ENCODE measurements at regions not wholly inside any gene's neighbourhood (a gene's known extent, or its start where the extent isn't known, plus 50 kb on each side); places are given as distances from the start of the nearest gene placed in this dataset.
A peak's percentile ranks its signal among the peaks of the same experiment; 100 is the strongest.

- Histone ChIP-seq H3K36me3 (ENCODE audit: insufficient read depth, low read length) (no peaks in the 10 kb centered on the region), H2AFZ (ENCODE audit: low read length, unreplicated experiment) (no peak overlapping the region), H3K4me3 (ENCODE audit: low read depth, low read length) (no peak overlapping the region), H3K4me1 (ENCODE audit: control insufficient read depth, insufficient read depth, low read length, unreplicated experiment) (peaks cover 4% of the 10 kb centered on the region), H3K27ac (ENCODE audit: low read depth, low read length) (no peak overlapping the region), H3K79me2 (ENCODE audit: control insufficient read depth, insufficient read depth, low read length, unreplicated experiment) (no peaks in the 10 kb centered on the region), H3K27me3 (ENCODE audit: insufficient read depth, low read length) (no peaks in the 10 kb centered on the region)
These were observed 91.1 kb upstream of the CACNA2D1 start for GRCh38 chr7:82534684-82535083.

DNA sequence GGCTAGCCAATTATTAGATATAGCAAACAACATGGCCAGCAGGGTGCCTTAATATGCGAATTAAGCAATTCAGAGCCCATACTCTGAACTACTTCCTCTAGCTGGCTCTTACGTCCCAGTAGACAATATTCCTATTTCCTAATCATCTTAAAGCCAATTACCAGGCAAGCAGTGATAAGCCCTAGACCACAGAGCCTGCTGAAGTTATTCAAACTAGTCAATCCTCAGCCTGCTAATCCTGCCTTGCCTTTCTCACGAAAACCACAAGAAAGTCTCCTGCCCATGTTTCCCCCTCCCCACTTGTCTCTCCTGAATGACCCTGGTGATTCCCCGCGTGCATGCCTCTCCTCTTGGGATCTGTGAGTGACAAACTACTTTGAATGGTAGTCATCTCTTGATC is 86.8 kb upstream of the CACNA2D1 start:
- Histone ChIP-seq H3K36me3 (ENCODE audit: insufficient read depth, low read length) (no peaks in the 10 kb centered on the region), H3K4me3 (ENCODE audit: low read depth, low read length) (no peak overlapping the region), H2AFZ (ENCODE audit: low read length, unreplicated experiment) (no peak overlapping the region), H3K4me1 (ENCODE audit: control insufficient read depth, insufficient read depth, low read length, unreplicated experiment) (peaks cover 24% of the 10 kb centered on the region), H3K27me3 (ENCODE audit: insufficient read depth, low read length) (no peaks in the 10 kb centered on the region), H3K79me2 (ENCODE audit: control insufficient read depth, insufficient read depth, low read length, unreplicated experiment) (no peaks in the 10 kb centered on the region), H3K27ac (ENCODE audit: low read depth, low read length) (no peak overlapping the region)

- Histone ChIP-seq H3K36me3 (ENCODE audit: insufficient read depth, low read length) (no peaks in the 10 kb centered on the region), H2AFZ (ENCODE audit: low read length, unreplicated experiment) (peak overlapping the region; percentile 41), H3K27ac (ENCODE audit: low read depth, low read length) (peak overlapping the region; percentile 62), H3K79me2 (ENCODE audit: control insufficient read depth, insufficient read depth, low read length, unreplicated experiment) (no peaks in the 10 kb centered on the region), H3K4me3 (ENCODE audit: low read depth, low read length) (peak overlapping the region; percentile 24; the same call in 1 of the 2 replicates), H3K27me3 (ENCODE audit: insufficient read depth, low read length) (no peaks in the 10 kb centered on the region), H3K4me1 (ENCODE audit: control insufficient read depth, insufficient read depth, low read length, unreplicated experiment) (peaks cover 20% of the 10 kb centered on the region)
These were observed 85.2 kb upstream of the CACNA2D1 start for GRCh38 chr7:82528577-82529310.

DNA sequence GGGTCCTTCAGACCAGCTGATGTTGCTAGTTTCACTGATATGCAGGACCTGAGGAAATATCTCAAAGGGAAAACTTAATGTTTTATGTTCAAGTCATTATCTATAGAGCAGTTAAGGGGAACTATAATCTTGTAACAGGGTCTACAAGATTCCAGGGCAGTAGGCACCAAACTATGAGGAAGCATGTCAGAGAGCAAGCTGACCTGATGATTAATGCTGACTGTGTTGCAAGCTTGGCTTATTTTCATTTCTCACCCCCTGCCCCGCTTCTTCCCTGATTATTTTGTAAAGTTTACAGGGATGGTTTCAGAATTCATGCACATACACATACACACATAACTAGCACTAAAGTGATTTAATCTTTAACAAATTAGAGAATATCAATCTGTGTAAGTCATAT is 84.3 kb upstream of the CACNA2D1 start:
- Histone ChIP-seq H3K27ac (ENCODE audit: low read depth, low read length) (peak overlapping the region; percentile 62), H3K27me3 (ENCODE audit: insufficient read depth, low read length) (no peaks in the 10 kb centered on the region), H3K4me1 (ENCODE audit: control insufficient read depth, insufficient read depth, low read length, unreplicated experiment) (peaks cover 20% of the 10 kb centered on the region), H3K79me2 (ENCODE audit: control insufficient read depth, insufficient read depth, low read length, unreplicated experiment) (no peaks in the 10 kb centered on the region), H3K4me3 (ENCODE audit: low read depth, low read length) (peak overlapping the region; percentile 24; the same call in 1 of the 2 replicates), H3K36me3 (ENCODE audit: insufficient read depth, low read length) (no peaks in the 10 kb centered on the region), H2AFZ (ENCODE audit: low read length, unreplicated experiment) (peak overlapping the region; percentile 41)

GRCh38 chr7:82521906-82522445 is 78.4 kb upstream of the CACNA2D1 start:
- Histone ChIP-seq H3K27me3 (ENCODE audit: insufficient read depth, low read length) (no peaks in the 10 kb centered on the region), H3K36me3 (ENCODE audit: insufficient read depth, low read length) (no peaks in the 10 kb centered on the region), H2AFZ (ENCODE audit: low read length, unreplicated experiment) (peak overlapping the region; percentile 1), H3K79me2 (ENCODE audit: control insufficient read depth, insufficient read depth, low read length, unreplicated experiment) (no peaks in the 10 kb centered on the region), H3K4me1 (ENCODE audit: control insufficient read depth, insufficient read depth, low read length, unreplicated experiment) (peaks cover 7% of the 10 kb centered on the region), H3K27ac (ENCODE audit: low read depth, low read length) (no peak overlapping the region; the same call in 1 of the 2 replicates), H3K4me3 (ENCODE audit: low read depth, low read length) (no peak overlapping the region)

- Histone ChIP-seq H2AFZ (ENCODE audit: low read length, unreplicated experiment) (no peak overlapping the region), H3K4me1 (ENCODE audit: control insufficient read depth, insufficient read depth, low read length, unreplicated experiment) (peaks cover 4% of the 10 kb centered on the region), H3K27ac (ENCODE audit: low read depth, low read length) (no peak overlapping the region), H3K36me3 (ENCODE audit: insufficient read depth, low read length) (no peaks in the 10 kb centered on the region), H3K4me3 (ENCODE audit: low read depth, low read length) (no peak overlapping the region), H3K27me3 (ENCODE audit: insufficient read depth, low read length) (no peaks in the 10 kb centered on the region), H3K79me2 (ENCODE audit: control insufficient read depth, insufficient read depth, low read length, unreplicated experiment) (no peaks in the 10 kb centered on the region)
These were observed 73.5 kb upstream of the CACNA2D1 start for GRCh38 chr7:82517050-82517449.

DNA sequence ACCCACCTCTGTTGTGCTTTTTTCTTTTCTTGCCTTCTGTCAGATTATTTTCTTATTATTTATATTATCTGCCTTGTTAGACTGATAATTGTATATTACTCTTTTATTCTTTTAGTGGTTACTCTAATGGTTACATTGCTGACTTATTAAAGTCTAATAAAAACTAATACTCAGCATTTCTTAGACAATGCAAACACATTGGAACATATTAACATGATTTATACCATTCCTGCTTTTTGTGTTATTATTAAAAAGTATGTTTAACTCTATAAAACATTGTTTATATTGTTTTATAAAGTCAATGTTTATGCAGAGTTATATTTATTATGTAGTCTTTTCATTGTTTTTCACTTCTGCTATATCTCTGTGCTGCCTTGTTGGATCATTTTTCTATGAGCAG is 68.0 kb upstream of the CACNA2D1 start:
- H2AFZ ChIP-seq (ENCODE audit: low read length, unreplicated experiment), result no peak overlapping the region
- no peaks in the 10 kb centered on the region for H3K36me3 ChIP-seq (ENCODE audit: insufficient read depth, low read length)
- H3K27ac ChIP-seq (ENCODE audit: low read depth, low read length), result no peak overlapping the region
- H3K79me2 ChIP-seq (ENCODE audit: control insufficient read depth, insufficient read depth, low read length, unreplicated experiment), result no peaks in the 10 kb centered on the region
- no peaks in the 10 kb centered on the region for H3K27me3 ChIP-seq (ENCODE audit: insufficient read depth, low read length)
- H3K4me1 ChIP-seq (ENCODE audit: control insufficient read depth, insufficient read depth, low read length, unreplicated experiment), result no peaks in the 10 kb centered on the region
- no peak overlapping the region for H3K4me3 ChIP-seq (ENCODE audit: low read depth, low read length)

- H3K4me1 ChIP-seq (ENCODE audit: control insufficient read depth, insufficient read depth, low read length, unreplicated experiment), result no peaks in the 10 kb centered on the region
- H3K4me3 ChIP-seq (ENCODE audit: low read depth, low read length), result no peak overlapping the region
- H3K79me2 ChIP-seq (ENCODE audit: control insufficient read depth, insufficient read depth, low read length, unreplicated experiment), result no peaks in the 10 kb centered on the region
- no peaks in the 10 kb centered on the region for H3K36me3 ChIP-seq (ENCODE audit: insufficient read depth, low read length)
- H2AFZ ChIP-seq (ENCODE audit: low read length, unreplicated experiment), result no peak overlapping the region
- H3K27ac ChIP-seq (ENCODE audit: low read depth, low read length), result no peak overlapping the region
- no peaks in the 10 kb centered on the region for H3K27me3 ChIP-seq (ENCODE audit: insufficient read depth, low read length)
These were observed 64.5 kb upstream of the CACNA2D1 start for GRCh38 chr7:82507976-82508677.

DNA sequence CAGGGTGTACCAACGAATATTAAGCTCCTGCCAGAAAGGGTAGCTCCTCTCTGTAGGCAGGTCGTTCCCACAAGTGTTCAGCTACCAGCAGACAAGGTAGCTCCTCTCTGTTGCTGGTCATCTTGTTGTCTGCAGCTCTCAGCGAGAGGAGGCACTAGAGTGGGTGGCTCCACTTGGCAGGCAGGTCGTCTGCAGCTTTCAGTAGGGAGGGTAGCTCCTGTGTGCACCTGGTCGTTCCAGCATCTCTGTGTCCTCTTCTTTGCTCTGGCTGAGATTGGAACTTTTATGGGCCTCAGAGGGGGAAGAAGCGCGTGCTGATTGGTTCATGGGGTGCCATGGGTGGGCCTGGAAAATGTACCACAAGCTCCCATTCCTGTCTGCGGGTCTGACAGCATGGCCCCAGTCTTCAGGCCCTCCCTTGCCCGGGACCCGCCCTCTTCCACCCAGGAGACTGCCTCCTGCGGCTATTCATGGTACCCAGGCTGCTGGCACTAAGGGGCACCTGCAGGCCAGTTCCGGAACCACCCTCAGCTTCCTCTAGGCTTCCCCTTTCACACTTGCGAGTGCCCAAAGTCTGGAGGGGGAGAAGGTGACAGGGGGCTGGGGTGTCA is 63.9 kb upstream of the CACNA2D1 start:
- H2AFZ ChIP-seq (ENCODE audit: low read length, unreplicated experiment), result no peak overlapping the region
- H3K27ac ChIP-seq (ENCODE audit: low read depth, low read length), result no peak overlapping the region
- no peaks in the 10 kb centered on the region for H3K4me1 ChIP-seq (ENCODE audit: control insufficient read depth, insufficient read depth, low read length, unreplicated experiment)
- H3K4me3 ChIP-seq (ENCODE audit: low read depth, low read length), result no peak overlapping the region
- no peaks in the 10 kb centered on the region for H3K27me3 ChIP-seq (ENCODE audit: insufficient read depth, low read length)
- no peaks in the 10 kb centered on the region for H3K36me3 ChIP-seq (ENCODE audit: insufficient read depth, low read length)
- no peaks in the 10 kb centered on the region for H3K79me2 ChIP-seq (ENCODE audit: control insufficient read depth, insufficient read depth, low read length, unreplicated experiment)

GRCh38 chr7:82506702-82507101 is 63.1 kb upstream of the CACNA2D1 start:
- Histone ChIP-seq H3K36me3 (ENCODE audit: insufficient read depth, low read length) (no peaks in the 10 kb centered on the region), H2AFZ (ENCODE audit: low read length, unreplicated experiment) (no peak overlapping the region), H3K79me2 (ENCODE audit: control insufficient read depth, insufficient read depth, low read length, unreplicated experiment) (no peaks in the 10 kb centered on the region), H3K27ac (ENCODE audit: low read depth, low read length) (no peak overlapping the region), H3K27me3 (ENCODE audit: insufficient read depth, low read length) (no peaks in the 10 kb centered on the region), H3K4me1 (ENCODE audit: control insufficient read depth, insufficient read depth, low read length, unreplicated experiment) (no peaks in the 10 kb centered on the region), H3K4me3 (ENCODE audit: low read depth, low read length) (no peak overlapping the region)

Measured in ACC112 (cell line).